A673 (cell line): ENCODE measurements at regions not wholly inside any gene's neighbourhood (a gene's known extent, or its start where the extent isn't known, plus 50 kb on each side); places are given as distances from the start of the nearest gene placed in this dataset.

Experiments used
- BruUV-seq: library from RNA; stranded (reverse); fragments of 400-500 nt; replicated peaks from 2 replicates; lab custom pipeline; 2021; lab: Mats Ljungman, UMichigan
- CTCF ChIA-PET: fragments of 300-600 bp; sonication (Branson Sonifier 250); formaldehyde crosslinking; loops from one replicate; lab custom pipeline; 2022; ENCODE audit warnings: antibody characterized with exemption; lab: Charles Lee
- POLR2A ChIA-PET: fragments of 300-600 bp; sonication (Branson Sonifier 250); formaldehyde crosslinking; loops from one replicate; lab custom pipeline; 2022; ENCODE audit warnings: antibody characterized with exemption; ENCODE audit not compliant: low non-redundant PET; lab: Charles Lee
- DNase-seq: peaks from one replicate; pipeline ENCODE4 v3.0.0-alpha.2; 2015; ENCODE audit warnings: low spot score
- H3K27ac ChIP-seq: fragments of 200-600 bp; sonication (generic); 2 replicates; pipeline ENCODE4 v1.5.1; 2016; ENCODE audit warnings: mixed run types, low read depth, mild to moderate bottlenecking, mixed read lengths, antibody characterized with exemption, low read length; ENCODE audit not compliant: poor library complexity, severe bottlenecking
- H3K27me3 ChIP-seq: fragments of 200-600 bp; sonication (generic); replicated peaks from 2 replicates; pipeline ENCODE4 v1.6.1; 2017; ENCODE audit warnings: mixed run types, low read depth, mild to moderate bottlenecking, mixed read lengths, antibody characterized with exemption, low read length; ENCODE audit not compliant: insufficient read depth, poor library complexity
- H3K36me3 ChIP-seq: fragments of 200-600 bp; sonication (generic); 2 replicates; pipeline ENCODE4 v1.6.1; 2016; ENCODE audit warnings: mixed run types, mild to moderate bottlenecking, mixed read lengths, antibody characterized with exemption, low read length; ENCODE audit not compliant: insufficient read depth, poor library complexity, severe bottlenecking
- H3K4me1 ChIP-seq: fragments of 200-600 bp; sonication (generic); 2 replicates; pipeline ENCODE4 v1.6.1; 2017; ENCODE audit warnings: mixed run types, mild to moderate bottlenecking, mixed read lengths, antibody characterized with exemption, low read length; ENCODE audit not compliant: insufficient read depth, poor library complexity, severe bottlenecking
- H3K4me3 ChIP-seq: fragments of 200-600 bp; sonication (generic); 2 replicates; pipeline ENCODE4 v1.5.1; 2016; ENCODE audit warnings: low read depth, mixed run types, mild to moderate bottlenecking, mixed read lengths, low read length; ENCODE audit not compliant: poor library complexity, severe bottlenecking
- H3K9me3 ChIP-seq: fragments of 200-600 bp; sonication (generic); 2 replicates; pipeline ENCODE4 v1.6.1; 2016; ENCODE audit warnings: mixed run types, low read depth, mild to moderate bottlenecking, mixed read lengths, antibody characterized with exemption, low read length; ENCODE audit not compliant: poor library complexity, severe bottlenecking
- EZH2 ChIP-seq: fragments of 200-600 bp; sonication (generic); IDR thresholded peaks from 2 replicates; pipeline ENCODE4 v1.6.1; 2017; ENCODE audit warnings: borderline replicate concordance, low read depth, mild to moderate bottlenecking, mixed read lengths, antibody characterized with exemption, low read length; ENCODE audit not compliant: poor library complexity, severe bottlenecking
- intact Hi-C: fragments of 100-400 bp; cut with micrococcal nuclease; formaldehyde crosslinking; loops from one replicate; pipeline ENCODE4 v1.10.0; 2022; ENCODE audit not compliant: unreplicated experiment
- TF ChIP-seq, protein P1 (sequence below): fragments of 300-800, 200-600 bp; sonication (generic); conservative IDR thresholded peaks from 2 replicates; pipeline ENCODE4 v1.5.1; 2017; ENCODE audit warnings: low read depth, mild to moderate bottlenecking, antibody characterized with exemption, low read length, moderate library complexity, mixed read lengths

DNA sequence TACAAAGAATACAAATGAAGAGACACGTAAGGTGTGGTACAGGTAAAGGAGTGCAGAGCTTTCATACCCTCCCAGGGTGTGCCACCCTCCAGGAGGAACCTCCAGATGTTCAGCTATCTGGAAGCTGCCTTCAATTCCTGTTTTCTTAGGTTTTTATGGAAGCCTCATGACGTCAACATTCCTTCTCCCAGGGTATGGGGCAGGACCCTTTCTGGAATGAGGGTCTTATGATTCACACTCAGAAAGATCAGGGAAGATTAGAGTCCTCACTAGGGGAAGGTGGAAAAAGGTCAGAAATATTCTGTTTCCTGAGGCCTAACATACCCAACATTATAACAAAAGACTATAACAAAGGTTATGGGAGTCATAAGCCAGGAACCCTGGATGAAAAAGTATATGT lies 99.8 kb upstream of the PLCL2 start:
- POLR2A ChIA-PET: no interaction called here

DNA sequence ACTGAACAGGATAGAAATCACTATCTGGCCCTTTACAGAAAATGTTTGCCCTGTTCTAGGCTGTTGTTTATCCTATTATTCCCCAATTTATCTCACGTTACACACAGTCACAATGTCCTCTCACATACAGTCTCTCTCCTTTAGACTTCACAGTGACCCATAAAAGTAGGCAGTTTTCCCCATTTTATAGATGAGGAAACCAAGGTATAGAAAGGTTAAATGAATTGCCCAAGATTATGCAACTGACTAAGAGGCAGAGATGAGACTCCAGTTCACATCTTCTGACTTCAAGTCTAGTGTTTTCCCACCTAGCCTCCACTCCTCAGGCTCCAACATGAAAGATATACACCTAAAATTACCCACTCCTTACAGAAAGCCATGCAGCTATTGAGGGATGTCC lies 99.3 kb upstream of the PLCL2 start:
- no peak for TF ChIP-seq EZH2
- TF ChIP-seq, protein P1, sequence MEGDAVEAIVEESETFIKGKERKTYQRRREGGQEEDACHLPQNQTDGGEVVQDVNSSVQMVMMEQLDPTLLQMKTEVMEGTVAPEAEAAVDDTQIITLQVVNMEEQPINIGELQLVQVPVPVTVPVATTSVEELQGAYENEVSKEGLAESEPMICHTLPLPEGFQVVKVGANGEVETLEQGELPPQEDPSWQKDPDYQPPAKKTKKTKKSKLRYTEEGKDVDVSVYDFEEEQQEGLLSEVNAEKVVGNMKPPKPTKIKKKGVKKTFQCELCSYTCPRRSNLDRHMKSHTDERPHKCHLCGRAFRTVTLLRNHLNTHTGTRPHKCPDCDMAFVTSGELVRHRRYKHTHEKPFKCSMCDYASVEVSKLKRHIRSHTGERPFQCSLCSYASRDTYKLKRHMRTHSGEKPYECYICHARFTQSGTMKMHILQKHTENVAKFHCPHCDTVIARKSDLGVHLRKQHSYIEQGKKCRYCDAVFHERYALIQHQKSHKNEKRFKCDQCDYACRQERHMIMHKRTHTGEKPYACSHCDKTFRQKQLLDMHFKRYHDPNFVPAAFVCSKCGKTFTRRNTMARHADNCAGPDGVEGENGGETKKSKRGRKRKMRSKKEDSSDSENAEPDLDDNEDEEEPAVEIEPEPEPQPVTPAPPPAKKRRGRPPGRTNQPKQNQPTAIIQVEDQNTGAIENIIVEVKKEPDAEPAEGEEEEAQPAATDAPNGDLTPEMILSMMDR: no peak
- Histone ChIP-seq H3K4me3 (no peak overlapping the region), H3K27me3 (no peaks in the 10 kb centered on the region), H3K9me3 (no peaks in the 10 kb centered on the region), H3K36me3 (no peaks in the 10 kb centered on the region), H3K27ac (no peak overlapping the region), H3K4me1 (no peaks in the 10 kb centered on the region)
- POLR2A ChIA-PET: no interaction called here
- CTCF ChIA-PET: no interaction called here
- no TSS peak for BruUV-seq
- DNase-seq: no peak
- intact Hi-C loops: no loop called here

More for the DNA sequence above, 99.8 kb upstream of the PLCL2 start:
- H3K27me3 ChIP-seq: no peaks in the 10 kb centered on the region
- TF ChIP-seq, protein P1: no peak
- no peak for TF ChIP-seq EZH2
- DNase-seq: no peak
- H3K9me3 ChIP-seq: no peaks in the 10 kb centered on the region
- CTCF ChIA-PET: no interaction called here
- no peak overlapping the region for H3K27ac ChIP-seq
- no peaks in the 10 kb centered on the region for H3K36me3 ChIP-seq
- no peak overlapping the region for H3K4me3 ChIP-seq
- no peaks in the 10 kb centered on the region for H3K4me1 ChIP-seq
- no TSS peak for BruUV-seq
- intact Hi-C loops: no loop called here

DNA sequence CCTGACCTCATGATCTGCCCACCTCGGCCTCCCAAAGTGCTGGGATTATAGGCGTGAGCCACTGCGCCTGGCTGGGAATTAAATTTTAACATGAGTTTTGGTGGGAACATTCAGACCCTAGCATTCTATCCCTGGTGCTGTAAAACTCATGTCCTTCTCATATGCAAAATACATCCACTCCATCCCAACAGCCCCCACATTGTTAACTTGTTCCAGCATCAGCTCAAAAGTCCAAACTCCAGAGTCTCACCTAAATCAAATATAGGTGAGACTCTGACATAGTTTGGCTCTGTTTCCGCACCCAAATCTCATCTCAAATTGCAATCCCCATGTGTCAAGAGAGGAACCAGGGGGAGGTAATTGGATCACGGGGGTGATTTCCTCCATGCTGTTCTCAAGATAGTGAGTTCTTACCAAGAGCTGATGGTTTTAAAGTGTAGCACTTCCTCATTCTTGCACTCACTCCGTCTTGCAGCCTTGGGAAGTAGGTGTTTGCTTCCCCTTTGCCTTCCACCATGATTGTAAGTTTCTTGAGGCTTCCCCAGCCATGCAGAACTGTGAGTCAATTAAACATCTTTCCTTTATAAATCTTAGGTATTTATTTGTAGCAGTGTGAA lies 96.2 kb upstream of the PLCL2 start:
- no peak for TF ChIP-seq EZH2
- TF ChIP-seq, protein P1: no peak
- H3K36me3 ChIP-seq: no peaks in the 10 kb centered on the region
- no peak overlapping the region for H3K27ac ChIP-seq
- no peaks in the 10 kb centered on the region for H3K4me1 ChIP-seq
- BruUV-seq: no TSS peak
- H3K27me3 ChIP-seq: no peaks in the 10 kb centered on the region
- DNase-seq: no peak
- intact Hi-C loops: no loop called here
- ChIA-PET POLR2A (no interaction called here), CTCF (no interaction called here)
- no peaks in the 10 kb centered on the region for H3K9me3 ChIP-seq
- H3K4me3 ChIP-seq: no peak overlapping the region
